PC-3 (cell line): ENCODE measurements at regions not wholly inside any gene's neighbourhood (a gene's known extent, or its start where the extent isn't known, plus 50 kb on each side); places are given as distances from the start of the nearest gene placed in this dataset.

Experiments
- EZH2phosphoT487 ChIP-seq: fragments of 300-600 bp; sonication (generic); IDR thresholded peaks from 2 replicates; pipeline ENCODE4 v1.6.1; 2018; ENCODE audit warnings: mild to moderate bottlenecking, antibody characterized with exemption, low read length, borderline replicate concordance
- TF ChIP-seq, protein P1 (sequence below): fragments of 300-600 bp; sonication (generic); conservative IDR thresholded peaks from 2 replicates; pipeline ENCODE4 v1.5.1; 2017; ENCODE audit warnings: antibody characterized with exemption, low read depth, mild to moderate bottlenecking, low read length

DNA sequence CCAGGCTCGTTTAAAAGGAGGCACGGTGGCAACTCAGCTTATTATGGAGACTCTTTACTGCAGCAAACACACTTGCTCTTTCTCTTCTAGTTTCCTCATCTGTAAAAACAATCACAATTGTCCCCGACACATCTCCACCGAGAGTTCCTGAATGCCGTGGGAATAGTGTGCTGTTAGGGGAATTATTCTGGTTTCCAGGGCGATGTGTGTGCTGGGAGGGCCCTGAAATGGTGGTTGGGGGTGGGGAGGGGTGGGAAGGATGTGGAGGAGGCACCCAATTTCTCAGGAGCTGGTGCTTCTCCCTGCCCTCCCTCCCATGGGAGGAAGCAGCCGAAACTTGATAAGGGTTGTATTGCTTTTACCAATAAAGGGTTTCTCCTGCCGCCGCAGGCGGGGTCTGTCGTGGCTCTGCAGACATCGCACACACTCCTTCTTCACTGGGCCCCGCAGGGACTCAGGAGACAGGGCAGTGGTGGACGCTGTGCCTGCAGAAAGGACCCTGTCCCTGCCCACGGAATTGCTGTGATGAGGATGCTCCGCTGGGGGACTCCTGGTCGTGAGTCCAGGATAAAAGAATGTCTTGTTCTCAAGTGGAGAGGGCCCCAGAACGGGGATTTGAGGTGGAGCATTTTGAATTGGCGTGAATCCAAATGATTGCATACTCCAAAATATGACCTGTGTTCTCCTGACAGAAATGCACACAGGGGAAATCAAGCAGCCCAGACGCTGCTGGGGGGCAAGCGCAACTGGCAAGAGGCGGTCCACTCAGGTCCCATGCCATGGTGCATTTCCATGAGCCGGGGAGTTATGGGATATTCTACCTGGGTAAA, 119.2 kb downstream of the ACKR3 start:
- TF ChIP-seq, protein P1, sequence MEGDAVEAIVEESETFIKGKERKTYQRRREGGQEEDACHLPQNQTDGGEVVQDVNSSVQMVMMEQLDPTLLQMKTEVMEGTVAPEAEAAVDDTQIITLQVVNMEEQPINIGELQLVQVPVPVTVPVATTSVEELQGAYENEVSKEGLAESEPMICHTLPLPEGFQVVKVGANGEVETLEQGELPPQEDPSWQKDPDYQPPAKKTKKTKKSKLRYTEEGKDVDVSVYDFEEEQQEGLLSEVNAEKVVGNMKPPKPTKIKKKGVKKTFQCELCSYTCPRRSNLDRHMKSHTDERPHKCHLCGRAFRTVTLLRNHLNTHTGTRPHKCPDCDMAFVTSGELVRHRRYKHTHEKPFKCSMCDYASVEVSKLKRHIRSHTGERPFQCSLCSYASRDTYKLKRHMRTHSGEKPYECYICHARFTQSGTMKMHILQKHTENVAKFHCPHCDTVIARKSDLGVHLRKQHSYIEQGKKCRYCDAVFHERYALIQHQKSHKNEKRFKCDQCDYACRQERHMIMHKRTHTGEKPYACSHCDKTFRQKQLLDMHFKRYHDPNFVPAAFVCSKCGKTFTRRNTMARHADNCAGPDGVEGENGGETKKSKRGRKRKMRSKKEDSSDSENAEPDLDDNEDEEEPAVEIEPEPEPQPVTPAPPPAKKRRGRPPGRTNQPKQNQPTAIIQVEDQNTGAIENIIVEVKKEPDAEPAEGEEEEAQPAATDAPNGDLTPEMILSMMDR = no peak
- TF ChIP-seq EZH2phosphoT487 = no peak
